Endothelial cell of umbilical vein (primary cell): ENCODE measurements at regions not wholly inside any gene's neighbourhood (a gene's known extent, or its start where the extent isn't known, plus 50 kb on each side); places are given as distances from the start of the nearest gene placed in this dataset.
"Not testable (repeated sequence)": the region's sequence is repeated elsewhere in the genome, so short reads cannot be mapped to it uniquely, and the experiment has no call there.

Source experiments
- BruUV-seq: library from RNA; stranded (reverse); fragments of 400-500 nt; replicated peaks from 2 replicates; lab custom pipeline; 2021; lab: Mats Ljungman, UMichigan
- CTCF ChIA-PET: fragments of 300-600, 350-600 bp; sonication (Branson Sonifier 250); formaldehyde crosslinking; loops from one replicate; lab custom pipeline; 2021; ENCODE audit warnings: antibody characterized with exemption, inconsistent platforms; lab: Charles Lee
- POLR2A ChIA-PET: fragments of 300-600, 350-600 bp; sonication (Branson Sonifier 250); formaldehyde crosslinking; loops from one replicate; lab custom pipeline; 2021; ENCODE audit warnings: antibody characterized with exemption, inconsistent platforms; lab: Charles Lee
- DNase-seq: peaks from one replicate; pipeline ENCODE4 v3.0.0-alpha.2; 2011; ENCODE audit warnings: low read depth, low spot score
- FAIRE-seq: peaks from 2 replicates; lab custom pipeline; 2011; peaks lifted over from hg19 to GRCh38; lab: Jason Lieb, UNC
- H2AFZ ChIP-seq: 2 replicates; pipeline ENCODE4 v1.6.0; 2012; ENCODE audit warnings: low read depth, low read length, control low read depth, inconsistent platforms
- H3K27ac ChIP-seq: 2 replicates; pipeline ENCODE4 v1.5.1; 2011; ENCODE audit warnings: low read depth, mild to moderate bottlenecking, control low read depth, low read length, moderate library complexity; ENCODE audit not compliant: insufficient read depth
- H3K27me3 ChIP-seq, 2 experiments: 2 replicates each; pipeline versions ENCODE4 v1.6.0 to v1.6.1; 2011; ENCODE audit warnings: low read length in 2 of 2, mixed read lengths in 1 of 2; ENCODE audit not compliant: control insufficient read depth in 2 of 2, insufficient read depth in 2 of 2
- H3K36me3 ChIP-seq, 2 experiments: 2 replicates in 1 of 2; 3 replicates in 1 of 2; pipeline ENCODE4 v1.5.1; 2011; ENCODE audit warnings: low read length in 2 of 2, mild to moderate bottlenecking in 1 of 2, moderate library complexity in 1 of 2; ENCODE audit not compliant: control insufficient read depth in 2 of 2, insufficient read depth in 2 of 2; ENCODE audit errors: extremely low read depth in 1 of 2
- H3K4me1 ChIP-seq: 3 replicates; pipeline ENCODE4 v1.5.1; 2011; ENCODE audit warnings: mild to moderate bottlenecking, low read length; ENCODE audit not compliant: control insufficient read depth, insufficient read depth; ENCODE audit errors: extremely low read depth
- H3K4me2 ChIP-seq: 2 replicates; pipeline ENCODE4 v1.6.1; 2011; ENCODE audit warnings: low read length, control low read depth, mixed read lengths; ENCODE audit not compliant: insufficient read depth
- H3K4me3 ChIP-seq, 3 experiments: fragments of 200-600 bp in 1 of 3; sonication (generic), shearing (Covaris generic) in 1 of 3; replicated peaks in 1 of 3; 2 replicates each; pipeline ENCODE4 v1.5.1; 2011 to 2016; ENCODE audit warnings: control low read depth in 3 of 3, low read length in 3 of 3, mild to moderate bottlenecking in 2 of 3, inconsistent platforms in 1 of 3, low read depth in 1 of 3, moderate library complexity in 1 of 3; ENCODE audit not compliant: insufficient read depth in 1 of 3
- H3K79me2 ChIP-seq: 2 replicates; pipeline ENCODE4 v1.6.0; 2012; ENCODE audit warnings: low read length, inconsistent platforms; ENCODE audit not compliant: control insufficient read depth, insufficient read depth
- H3K9ac ChIP-seq: replicated peaks from 2 replicates; pipeline ENCODE3; 2011; ENCODE audit warnings: low read length, control low read depth; ENCODE audit not compliant: insufficient read depth; ENCODE audit errors: extremely low read depth
- H3K9me1 ChIP-seq: replicated peaks from 3 replicates; pipeline ENCODE4 v1.6.0; 2011; ENCODE audit warnings: mild to moderate bottlenecking, low read length; ENCODE audit not compliant: control insufficient read depth, insufficient read depth; ENCODE audit errors: extremely low read depth
- H3K9me3 ChIP-seq: replicated peaks from 2 replicates; pipeline ENCODE4 v1.5.1; 2012; ENCODE audit warnings: low read length, inconsistent platforms; ENCODE audit not compliant: control insufficient read depth, insufficient read depth
- H4K20me1 ChIP-seq: replicated peaks from 2 replicates; pipeline ENCODE3; 2011; ENCODE audit warnings: mild to moderate bottlenecking, low read length; ENCODE audit not compliant: control insufficient read depth, insufficient read depth; ENCODE audit errors: extremely low read depth
- EZH2 ChIP-seq: IDR thresholded peaks from 2 replicates; pipeline ENCODE4 v1.6.1; 2012; ENCODE audit warnings: borderline replicate concordance, low read depth, mild to moderate bottlenecking, moderate library complexity, low read length, inconsistent platforms; ENCODE audit not compliant: severe bottlenecking
- FOS ChIP-seq: IDR thresholded peaks from 2 replicates; pipeline ENCODE4 v1.6.1; 2011; ENCODE audit warnings: mild to moderate bottlenecking, low read length, moderate library complexity, borderline replicate concordance; ENCODE audit not compliant: insufficient read depth
- GATA2 ChIP-seq: IDR thresholded peaks from 2 replicates; pipeline ENCODE4 v1.7.0; 2011; ENCODE audit warnings: low read depth, mild to moderate bottlenecking, moderate library complexity, mixed read lengths, low read length; ENCODE audit not compliant: insufficient read length, insufficient read depth
- JUN ChIP-seq: IDR thresholded peaks from 2 replicates; pipeline ENCODE4 v1.6.1; 2011; ENCODE audit warnings: borderline replicate concordance, low read depth; ENCODE audit not compliant: insufficient read length, insufficient read depth
- MYC ChIP-seq: IDR thresholded peaks from one replicate; pipeline ENCODE4 v1.6.1; 2011; ENCODE audit warnings: mild to moderate bottlenecking, low read depth, low read length
- POLR2A ChIP-seq: IDR thresholded peaks from 2 replicates; pipeline ENCODE4 v1.6.1; 2012; ENCODE audit warnings: low read depth, mild to moderate bottlenecking, control low read depth, low read length
- POLR2AphosphoS5 ChIP-seq: IDR thresholded peaks from 2 replicates; pipeline ENCODE4 v1.6.1; 2012; ENCODE audit warnings: low read depth, mild to moderate bottlenecking, control low read depth, low read length, moderate library complexity; ENCODE audit not compliant: insufficient read depth
- dilution Hi-C: fragments of 300-500 bp; cut with MboI; formaldehyde crosslinking; loops from one replicate; pipeline ENCODE4 v1.15.0; 2019; ENCODE audit warnings: low sequenced_read_pairs; ENCODE audit not compliant: extremely low pct_ligation_motif_present
- intact Hi-C: fragments of 100-400 bp; cut with micrococcal nuclease; formaldehyde crosslinking; loops from one replicate; pipeline ENCODE4 v1.10.0; 2022
- TF ChIP-seq, protein P1 (sequence below): IDR thresholded peaks from 2 replicates; pipeline ENCODE4 v1.6.1; 2011; ENCODE audit not compliant: insufficient read depth, insufficient read length
- TF ChIP-seq, protein P2 (sequence below), 2 donors: IDR thresholded peaks; 1 replicate in 1 of 2; 2 replicates in 1 of 2; pipeline ENCODE4 v1.5.1; 2011; ENCODE audit warnings: low read length in 2 of 2, mild to moderate bottlenecking in 2 of 2, moderate library complexity in 2 of 2, control low read depth in 1 of 2, inconsistent platforms in 1 of 2, low read depth in 1 of 2; ENCODE audit not compliant: insufficient read depth in 1 of 2; ENCODE audit errors: extremely low read depth in 1 of 2

DNA sequence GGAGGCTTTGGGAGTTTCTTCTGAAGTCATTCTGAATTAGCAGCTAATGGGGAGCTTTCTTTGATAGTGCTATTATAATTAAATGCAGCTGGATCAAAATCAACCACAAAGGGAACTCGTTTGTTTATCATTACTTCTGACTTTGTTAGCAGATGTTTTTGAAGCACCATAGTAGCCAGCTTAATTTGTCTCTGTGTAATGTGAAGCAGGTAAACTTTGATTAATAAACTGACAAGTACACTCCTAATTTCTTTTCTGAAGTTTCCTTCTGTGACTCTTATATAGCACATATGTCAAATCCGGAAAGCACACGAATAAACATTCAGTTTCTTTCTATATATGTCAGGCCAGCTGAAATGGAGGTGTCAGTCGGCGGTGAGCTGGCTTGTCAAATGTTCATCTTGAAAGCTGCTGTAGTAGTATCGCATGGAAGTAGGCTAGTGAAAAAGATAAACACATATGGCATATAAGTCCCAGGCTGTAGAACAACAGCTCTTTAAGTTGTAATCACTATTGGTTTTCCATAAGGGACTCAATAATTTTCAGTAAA, 451.9 kb upstream of the ZEB2 start:
- dilution Hi-C loops = no loop called here
- Histone ChIP-seq H3K79me2 (no peaks in the 10 kb centered on the region), H3K9ac (no peak overlapping the region), H3K36me3 (no peaks in the 10 kb centered on the region), H3K4me3 (no peak overlapping the region), H3K9me1 (no peaks in the 10 kb centered on the region), H3K4me2 (no peak overlapping the region), H3K9me3 (no peaks in the 10 kb centered on the region), H3K4me1 (no peaks in the 10 kb centered on the region), H2AFZ (no peak overlapping the region), H4K20me1 (no peaks in the 10 kb centered on the region), H3K27me3 (no peaks in the 10 kb centered on the region), H3K27ac (no peak overlapping the region)
- no peak for TF ChIP-seq MYC
- TF ChIP-seq JUN = no peak
- TF ChIP-seq FOS = no peak
- no peak for TF ChIP-seq GATA2
- no peak for TF ChIP-seq EZH2
- no peak for TF ChIP-seq POLR2AphosphoS5
- TF ChIP-seq POLR2A = no peak
- TF ChIP-seq, protein P1, sequence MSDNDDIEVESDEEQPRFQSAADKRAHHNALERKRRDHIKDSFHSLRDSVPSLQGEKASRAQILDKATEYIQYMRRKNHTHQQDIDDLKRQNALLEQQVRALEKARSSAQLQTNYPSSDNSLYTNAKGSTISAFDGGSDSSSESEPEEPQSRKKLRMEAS = no peak
- TF ChIP-seq, protein P2, sequence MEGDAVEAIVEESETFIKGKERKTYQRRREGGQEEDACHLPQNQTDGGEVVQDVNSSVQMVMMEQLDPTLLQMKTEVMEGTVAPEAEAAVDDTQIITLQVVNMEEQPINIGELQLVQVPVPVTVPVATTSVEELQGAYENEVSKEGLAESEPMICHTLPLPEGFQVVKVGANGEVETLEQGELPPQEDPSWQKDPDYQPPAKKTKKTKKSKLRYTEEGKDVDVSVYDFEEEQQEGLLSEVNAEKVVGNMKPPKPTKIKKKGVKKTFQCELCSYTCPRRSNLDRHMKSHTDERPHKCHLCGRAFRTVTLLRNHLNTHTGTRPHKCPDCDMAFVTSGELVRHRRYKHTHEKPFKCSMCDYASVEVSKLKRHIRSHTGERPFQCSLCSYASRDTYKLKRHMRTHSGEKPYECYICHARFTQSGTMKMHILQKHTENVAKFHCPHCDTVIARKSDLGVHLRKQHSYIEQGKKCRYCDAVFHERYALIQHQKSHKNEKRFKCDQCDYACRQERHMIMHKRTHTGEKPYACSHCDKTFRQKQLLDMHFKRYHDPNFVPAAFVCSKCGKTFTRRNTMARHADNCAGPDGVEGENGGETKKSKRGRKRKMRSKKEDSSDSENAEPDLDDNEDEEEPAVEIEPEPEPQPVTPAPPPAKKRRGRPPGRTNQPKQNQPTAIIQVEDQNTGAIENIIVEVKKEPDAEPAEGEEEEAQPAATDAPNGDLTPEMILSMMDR (IDR thresholded peaks at IDR 0.05; ENCODE audit: extremely low read depth in 1 of 2, insufficient read depth in 1 of 2, low read depth in 1 of 2, low read length in 2 of 2) = no peak
- DNase-seq (no peak), FAIRE-seq (no peak)
- intact Hi-C loops = no loop called here
- ChIA-PET POLR2A (no interaction called here), CTCF (interaction anchor here (0.7 kb wide), 1 partner anchor 11 kb away, joined by 3 read pairs; no protein-coding TSS in a partner anchor)
- BruUV-seq = no TSS peak

DNA sequence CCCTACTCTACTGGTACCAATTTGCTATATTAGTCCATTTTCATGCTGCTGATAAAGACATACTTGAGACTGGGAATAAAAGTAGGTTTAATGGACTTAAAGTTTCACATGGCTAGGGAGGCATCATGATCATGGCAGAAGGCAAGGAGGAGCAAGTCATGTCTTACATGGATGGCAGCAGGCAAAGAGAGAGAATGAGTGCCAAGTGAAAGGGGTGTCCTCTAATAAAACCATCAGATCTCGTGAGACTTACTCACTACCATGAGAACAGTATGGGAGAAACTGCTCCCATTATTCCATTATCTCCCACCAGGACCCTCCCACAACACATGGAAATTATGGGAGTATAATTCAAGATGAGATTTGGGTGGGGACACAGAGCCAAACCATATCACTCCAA, 450.5 kb upstream of the ZEB2 start:
- H2AFZ ChIP-seq, DNase-seq, H3K4me1 ChIP-seq, BruUV-seq, H4K20me1 ChIP-seq, POLR2A ChIA-PET, H3K4me3 ChIP-seq, H3K27me3 ChIP-seq, CTCF ChIA-PET, FAIRE-seq, H3K9ac ChIP-seq, H3K27ac ChIP-seq, H3K9me3 ChIP-seq, intact Hi-C loops, H3K36me3 ChIP-seq, dilution Hi-C loops, H3K9me1 ChIP-seq, H3K4me2 ChIP-seq, H3K79me2 ChIP-seq: not testable (repeated sequence)

DNA sequence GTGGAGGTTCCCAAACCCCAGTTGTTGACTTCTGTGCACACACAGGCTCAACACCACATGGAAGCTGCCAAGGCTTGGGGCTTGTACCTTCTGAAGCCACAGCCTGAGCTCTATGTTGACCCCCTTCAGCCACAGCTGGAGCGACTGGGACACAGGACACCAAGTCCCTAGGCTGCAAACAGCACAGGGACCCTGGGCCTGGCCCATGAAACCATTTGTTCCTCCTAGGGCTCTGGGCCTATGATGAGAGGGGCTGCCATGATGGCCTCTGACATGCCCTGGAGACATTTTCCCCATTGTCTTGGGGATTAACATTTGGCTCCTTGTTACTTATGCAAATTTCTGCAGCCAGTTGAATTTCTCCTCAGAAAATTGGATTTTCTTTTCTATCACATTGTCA, 449.6 kb upstream of the ZEB2 start:
- H3K27me3 ChIP-seq, H4K20me1 ChIP-seq, intact Hi-C loops, H3K4me1 ChIP-seq, DNase-seq, dilution Hi-C loops, H3K4me2 ChIP-seq, FAIRE-seq, H3K9me1 ChIP-seq, H3K9me3 ChIP-seq, H3K4me3 ChIP-seq, H3K36me3 ChIP-seq, H3K79me2 ChIP-seq, CTCF ChIA-PET, H2AFZ ChIP-seq, POLR2A ChIA-PET, H3K27ac ChIP-seq, H3K9ac ChIP-seq, BruUV-seq: not testable (repeated sequence)
